ENCODE measurements at regions not wholly inside any gene's neighbourhood (a gene's known extent, or its start where the extent isn't known, plus 50 kb on each side); places are given as distances from the start of the nearest gene placed in this dataset.

- no peak overlapping the region for H3K27ac Mint-ChIP-seq (ENCODE audit: unreplicated experiment)
- H3K4me1 Mint-ChIP-seq (ENCODE audit: low read depth) = no peaks in the 10 kb centered on the region
- DNase-seq (ENCODE audit: low spot score) = no peak
- peaks cover 26% of the 10 kb centered on the region for H3K9me3 Mint-ChIP-seq (ENCODE audit: low read depth)
- H3K27me3 Mint-ChIP-seq (ENCODE audit: low read depth) = no peaks in the 10 kb centered on the region
- H3K36me3 Mint-ChIP-seq (ENCODE audit: low read depth) = peaks cover 4% of the 10 kb centered on the region
- H3K4me3 Mint-ChIP-seq (ENCODE audit: unreplicated experiment) = no peak overlapping the region
- no peak for TF ChIP-seq CTCF (IDR thresholded peaks at IDR 0.05)
Observed at GRCh38 chr4:108236264-108236663, 67.5 kb upstream of the LEF1 start.

- peaks cover 1% of the 10 kb centered on the region for H3K36me3 Mint-ChIP-seq (ENCODE audit: low read depth)
- TF ChIP-seq CTCF (IDR thresholded peaks at IDR 0.05) = no peak
- H3K27me3 Mint-ChIP-seq (ENCODE audit: low read depth) = no peaks in the 10 kb centered on the region
- no peaks in the 10 kb centered on the region for H3K4me1 Mint-ChIP-seq (ENCODE audit: low read depth)
- no peak overlapping the region for H3K27ac Mint-ChIP-seq (ENCODE audit: unreplicated experiment)
- no peak overlapping the region for H3K4me3 Mint-ChIP-seq (ENCODE audit: unreplicated experiment)
- H3K9me3 Mint-ChIP-seq (ENCODE audit: low read depth) = peaks cover 17% of the 10 kb centered on the region
- no peak for DNase-seq (ENCODE audit: low spot score)
Observed at GRCh38 chr4:108227923-108228322, 59.2 kb upstream of the LEF1 start.

GRCh38 chr4:108224611-108225053 lies 55.9 kb upstream of the LEF1 start:
- DNase-seq (ENCODE audit: low spot score) = no peak
- Mint-ChIP-seq H3K4me1 (ENCODE audit: low read depth) (no peaks in the 10 kb centered on the region), H3K36me3 (ENCODE audit: low read depth) (no peaks in the 10 kb centered on the region), H3K4me3 (ENCODE audit: unreplicated experiment) (no peak overlapping the region), H3K27ac (ENCODE audit: unreplicated experiment) (no peak overlapping the region), H3K27me3 (ENCODE audit: low read depth) (no peaks in the 10 kb centered on the region), H3K9me3 (ENCODE audit: low read depth) (peaks cover 5% of the 10 kb centered on the region)
- no peak for TF ChIP-seq CTCF (IDR thresholded peaks at IDR 0.05)

- H3K4me3 Mint-ChIP-seq (ENCODE audit: unreplicated experiment) = no peak overlapping the region
- H3K27ac Mint-ChIP-seq (ENCODE audit: unreplicated experiment) = no peak overlapping the region
- TF ChIP-seq CTCF (IDR thresholded peaks at IDR 0.05) = no peak
- H3K36me3 Mint-ChIP-seq (ENCODE audit: low read depth) = no peaks in the 10 kb centered on the region
- peaks cover 5% of the 10 kb centered on the region for H3K9me3 Mint-ChIP-seq (ENCODE audit: low read depth)
- DNase-seq (ENCODE audit: low spot score) = no peak
- no peaks in the 10 kb centered on the region for H3K27me3 Mint-ChIP-seq (ENCODE audit: low read depth)
- no peaks in the 10 kb centered on the region for H3K4me1 Mint-ChIP-seq (ENCODE audit: low read depth)
Observed at GRCh38 chr4:108223313-108223712, 54.6 kb upstream of the LEF1 start.

- Mint-ChIP-seq H3K27ac (ENCODE audit: unreplicated experiment) (no peak overlapping the region), H3K4me3 (ENCODE audit: unreplicated experiment) (no peak overlapping the region), H3K4me1 (ENCODE audit: low read depth) (no peaks in the 10 kb centered on the region), H3K36me3 (ENCODE audit: low read depth) (no peaks in the 10 kb centered on the region), H3K27me3 (ENCODE audit: low read depth) (no peaks in the 10 kb centered on the region), H3K9me3 (ENCODE audit: low read depth) (peaks cover 5% of the 10 kb centered on the region)
- no peak for DNase-seq (ENCODE audit: low spot score)
- TF ChIP-seq CTCF (IDR thresholded peaks at IDR 0.05) = no peak
Observed at GRCh38 chr4:108219998-108220397, 51.3 kb upstream of the LEF1 start.

Measured in chondrocyte (in vitro differentiated cells).